ENCODE measurements at regions not wholly inside any gene's neighbourhood (a gene's known extent, or its start where the extent isn't known, plus 50 kb on each side); places are given as distances from the start of the nearest gene placed in this dataset.

GRCh38 chr11:71096751-71097388 lies 155.5 kb downstream of the SHANK2 start:
- TF ChIP-seq CTCF (IDR thresholded peaks at IDR 0.05; ENCODE audit: low read depth, low read length) (no peak), POLR2A (IDR thresholded peaks at IDR 0.05; ENCODE audit: extremely low read depth, insufficient read length) (no peak), MAX (IDR thresholded peaks at IDR 0.05; ENCODE audit: low read depth, low read length) (no peak), MYC (IDR thresholded peaks at IDR 0.05; ENCODE audit: low read depth, low read length) (no peak)

All from NB4 (cell line).